K562 (cell line): ENCODE measurements at regions not wholly inside any gene's neighbourhood (a gene's known extent, or its start where the extent isn't known, plus 50 kb on each side); places are given as distances from the start of the nearest gene placed in this dataset.

Experiments used
- ATAC-seq: fragments of 200-7000 bp; cut with Tn5 transposase; 3 replicates; pipeline ENCODE4 v1.9.1; 2020; ENCODE audit warnings: moderate library complexity
- BruUV-seq: library from RNA; stranded (reverse); fragments of 400-500 nt; replicated peaks from 2 replicates; lab custom pipeline; 2021; lab: Mats Ljungman, UMichigan
- CTCF ChIA-PET: fragments of 300-600 bp; formaldehyde crosslinking; extraction: SDS; loops from one replicate; lab custom pipeline; 2021; ENCODE audit warnings: low intra/inter-chr PET ratio; lab: Yijun Ruan, JAX
- POLR2A ChIA-PET: fragments of 300-600, 350-650 bp; sonication (Branson Sonifier 250); formaldehyde crosslinking; extraction: SDS; loops from one replicate; lab custom pipeline; 2021; ENCODE audit warnings: antibody characterized with exemption, inconsistent platforms; lab: Yijun Ruan, JAX
- DNase-seq, 4 experiments: peaks; one replicate each; pipeline versions ENCODE4 v3.0.0 to v3.0.0-alpha.2; 2011 to 2018; ENCODE audit warnings: low spot score in 3 of 4, mixed read lengths in 3 of 4; ENCODE audit errors: extremely low read depth in 1 of 4
- FAIRE-seq: peaks from 2 replicates; lab custom pipeline; 2011; peaks lifted over from hg19 to GRCh38; lab: Jason Lieb, UNC
- H2AFZ ChIP-seq: 2 replicates; pipeline ENCODE4 v1.6.0; 2011; ENCODE audit warnings: low read depth, low read length, control low read depth, inconsistent platforms
- H3K27ac ChIP-seq: fragments of 200-600 bp; 3 replicates; pipeline ENCODE4 v1.8.0; 2011; ENCODE audit warnings: low read depth, mild to moderate bottlenecking, control low read depth, inconsistent platforms, low read length, moderate library complexity, mixed read lengths; ENCODE audit errors: extremely low read depth
- H3K27me3 ChIP-seq, 2 experiments: fragments of 300-600 bp in 1 of 2; 2 replicates in 1 of 2; 3 replicates in 1 of 2; pipeline versions ENCODE4 v1.6.0 to v1.8.0; 2011; ENCODE audit warnings: inconsistent platforms in 2 of 2, low read length in 2 of 2, mild to moderate bottlenecking in 1 of 2, mixed read lengths in 1 of 2, moderate library complexity in 1 of 2; ENCODE audit not compliant: control insufficient read depth in 2 of 2, insufficient read depth in 2 of 2
- H3K36me3 ChIP-seq: fragments of 300-600 bp; 3 replicates; pipeline ENCODE4 v1.8.0; 2011; ENCODE audit warnings: mild to moderate bottlenecking, low read length, inconsistent platforms; ENCODE audit not compliant: control insufficient read depth, insufficient read depth
- H3K4me1 ChIP-seq, 2 experiments: fragments of 200-600 bp in 1 of 2; replicated peaks in 1 of 2; 2 replicates in 1 of 2; 3 replicates in 1 of 2; pipeline versions ENCODE4 v1.5.1 to v1.8.0; 2011; ENCODE audit warnings: inconsistent platforms in 2 of 2, low read length in 2 of 2, mild to moderate bottlenecking in 1 of 2, mixed read lengths in 1 of 2, moderate library complexity in 1 of 2; ENCODE audit not compliant: control insufficient read depth in 2 of 2, insufficient read depth in 2 of 2
- H3K4me2 ChIP-seq: 2 replicates; pipeline ENCODE4 v1.6.1; 2011; ENCODE audit warnings: low read length, control low read depth, inconsistent platforms, mixed read lengths; ENCODE audit not compliant: insufficient read depth
- H3K4me3 ChIP-seq: fragments of 200-600 bp; sonication (generic), shearing (Covaris generic); 2 replicates; pipeline ENCODE4 v1.5.1; 2016; ENCODE audit warnings: control low read depth, inconsistent platforms
- H3K79me2 ChIP-seq: fragments of 200-600 bp; 3 replicates; pipeline ENCODE4 v1.8.0; 2011; ENCODE audit warnings: low read length, inconsistent platforms; ENCODE audit not compliant: control insufficient read depth, insufficient read depth
- H3K9ac ChIP-seq, 2 experiments: 2 replicates each; pipeline versions ENCODE4 v1.6.0 to v1.6.1; 2011; ENCODE audit warnings: low read depth in 2 of 2, low read length in 2 of 2, control low read depth in 1 of 2, inconsistent platforms in 1 of 2, mild to moderate bottlenecking in 1 of 2, mixed read lengths in 1 of 2; ENCODE audit not compliant: insufficient read depth in 1 of 2
- H3K9me1 ChIP-seq: one replicate; pipeline ENCODE4 v1.6.0; 2011; ENCODE audit warnings: inconsistent platforms, mild to moderate bottlenecking, low read length, moderate library complexity; ENCODE audit not compliant: control insufficient read depth, insufficient read depth
- H3K9me3 ChIP-seq: replicated peaks from 2 replicates; pipeline ENCODE4 v1.5.1; 2011; ENCODE audit warnings: low read depth, low read length, inconsistent platforms; ENCODE audit not compliant: control insufficient read depth, insufficient read depth
- H4K20me1 ChIP-seq: replicated peaks from 2 replicates; pipeline ENCODE4 v1.6.1; 2011; ENCODE audit warnings: low read length, inconsistent platforms, mixed read lengths; ENCODE audit not compliant: control insufficient read depth, insufficient read depth
- DIDO1 ChIP-seq: fragments of 450-650 bp; IDR thresholded peaks from 2 replicates; pipeline ENCODE4 v1.6.1; 2016; ENCODE audit warnings: low read depth, missing biosample characterization, missing genetic modification characterization
- GTF2B ChIP-seq: IDR thresholded peaks from 2 replicates; pipeline ENCODE4 v1.6.1; 2011; ENCODE audit not compliant: insufficient read length; ENCODE audit errors: extremely low read depth
- JUN ChIP-seq, 2 experiments: sonication (generic) in 1 of 2; formaldehyde crosslinking in 1 of 2; IDR thresholded peaks; 2 replicates each; pipeline versions ENCODE4 v1.6.1 to v1.8.0; 2012 to 2022; ENCODE audit warnings: borderline replicate concordance in 2 of 2, mild to moderate bottlenecking in 2 of 2, improper control_type of control experiment in 1 of 2, low read depth in 1 of 2, low read length in 1 of 2, missing genetic modification reagents in 1 of 2
- MECOM ChIP-seq: fragments of 250-450 bp; sonication (Bioruptor Pico); IDR thresholded peaks from 2 replicates; pipeline ENCODE4 v1.8.0; 2022; ENCODE audit warnings: inconsistent platforms
- MIER1 ChIP-seq: fragments of 450-650 bp; IDR thresholded peaks from 2 replicates; pipeline ENCODE4 v1.6.1; 2016; ENCODE audit warnings: antibody characterized with exemption, mild to moderate bottlenecking, low read depth
- NR1H2 ChIP-seq: sonication (generic); formaldehyde crosslinking; IDR thresholded peaks from 2 replicates; pipeline ENCODE4 v1.4.0; 2020; ENCODE audit warnings: mild to moderate bottlenecking, missing genetic modification reagents
- SIN3A ChIP-seq, 2 experiments: fragments of 150-350 bp in 1 of 2; IDR thresholded peaks; 2 replicates each; pipeline ENCODE4 v1.6.1; 2011 to 2016; ENCODE audit warnings: borderline replicate concordance in 2 of 2, low read depth in 2 of 2, low read length in 2 of 2, mild to moderate bottlenecking in 2 of 2, moderate library complexity in 2 of 2; ENCODE audit not compliant: control insufficient read depth in 1 of 2
- STAT5A ChIP-seq: IDR thresholded peaks from 2 replicates; pipeline ENCODE4 v1.6.1; 2012; ENCODE audit warnings: low read length, inconsistent platforms, borderline replicate concordance
- TCF3 ChIP-seq: sonication (generic); formaldehyde crosslinking; IDR thresholded peaks from 2 replicates; pipeline ENCODE4 v1.4.0; 2020; ENCODE audit warnings: mild to moderate bottlenecking, missing genetic modification reagents
- ZNF124 ChIP-seq: sonication (generic); formaldehyde crosslinking; IDR thresholded peaks from 2 replicates; pipeline ENCODE4 v1.8.1; 2022; ENCODE audit warnings: missing genetic modification reagents
- ZNF75A ChIP-seq: fragments of 450-650 bp; formaldehyde crosslinking; IDR thresholded peaks from 2 replicates; pipeline ENCODE4 v1.4.0; 2020; ENCODE audit warnings: mild to moderate bottlenecking
- WGBS: fragments of 100-300 bp; shearing (Covaris generic); methylation state at CpG from one replicate; pipeline ENCODE4 v1.1.6; 2016; ENCODE audit warnings: low coverage, mixed read lengths; ENCODE audit not compliant: insufficient coverage; ENCODE audit errors: missing lambda C conversion rate; 5-methylcytosine and 5-hydroxymethylcytosine counted together
- in situ Hi-C: fragments of 300-500 bp; cut with MboI; formaldehyde crosslinking; loops from 4 replicates; pipeline ENCODE4 v1.15.0; 2018; ENCODE audit warnings: inconsistent platforms, mixed read lengths
- intact Hi-C: fragments of 100-400 bp; cut with micrococcal nuclease; formaldehyde crosslinking; loops from 2 replicates; pipeline ENCODE4 v1.14.2; 2022

- H3K9ac ChIP-seq = no peak overlapping the region
- H3K9me3 ChIP-seq = no peaks in the 10 kb centered on the region
- no peak for TF ChIP-seq STAT5A
- no peak for TF ChIP-seq ZNF124 (CRISPR knock-in tag)
- no peak for TF ChIP-seq GTF2B
- TF ChIP-seq SIN3A (IDR thresholded peaks at IDR 0.05; ENCODE audit: borderline replicate concordance in 2 of 2, control insufficient read depth in 1 of 2, low read depth in 2 of 2, low read length in 2 of 2) = no peak
- no peak for TF ChIP-seq MECOM (CRISPR knock-in tag)
- TF ChIP-seq MIER1 = no peak
- TF ChIP-seq NR1H2 (CRISPR knock-in tag) = no peak
- TF ChIP-seq JUN (IDR thresholded peaks at IDR 0.05; ENCODE audit: borderline replicate concordance, low read depth, low read length) = no peak
- no peak for TF ChIP-seq JUN (CRISPR knock-in tag; IDR thresholded peaks at IDR 0.05; ENCODE audit: borderline replicate concordance)
- no peak for TF ChIP-seq ZNF75A (CRISPR knock-in tag)
- no peak for TF ChIP-seq DIDO1 (tag)
- no peak for TF ChIP-seq TCF3
- ChIA-PET POLR2A (interaction anchor here (0.5 kb wide), 1 partner anchor 84 kb away, joined by 3 read pairs; no protein-coding TSS in a partner anchor), CTCF (no interaction called here)
- ATAC-seq (no peak), DNase-seq (no peak), FAIRE-seq (no peak)
- no peak overlapping the region for H3K4me2 ChIP-seq
- H3K79me2 ChIP-seq = no peaks in the 10 kb centered on the region
- intact Hi-C loops (loop anchor here (5.0 kb wide), 2 partner anchors 49 to 269 kb away; no protein-coding TSS in a partner anchor), in situ Hi-C loops (loop anchor here (5.0 kb wide), 2 partner anchors 49 to 284 kb away; no protein-coding TSS in a partner anchor)
- 0% methylated on average over 9 of the region's 11 CpGs for WGBS
- no peaks in the 10 kb centered on the region for H3K36me3 ChIP-seq
- H3K4me3 ChIP-seq = no peak overlapping the region
- H3K27me3 ChIP-seq = peaks cover 0 to 20% of the 10 kb centered on the region in 2 experiments; a peak in 2 of 5 replicates
- no peak overlapping the region for H2AFZ ChIP-seq
- BruUV-seq = no TSS peak
- H3K9me1 ChIP-seq = no peaks in the 10 kb centered on the region
- no peak overlapping the region for H3K27ac ChIP-seq
- H4K20me1 ChIP-seq = peaks cover 4% of the 10 kb centered on the region; the same call in 1 of the 2 replicates
- peaks cover 0 to 4% of the 10 kb centered on the region in 2 experiments; a peak in 2 of 5 replicates for H3K4me1 ChIP-seq
Observed at GRCh38 chr15:31486506-31486905, 159.9 kb downstream of the KLF13 start.
